OCI-LY1 (cell line): ENCODE measurements at regions not wholly inside any gene's neighbourhood (a gene's known extent, or its start where the extent isn't known, plus 50 kb on each side); places are given as distances from the start of the nearest gene placed in this dataset.

ENCODE experiments used
- H2AFZ ChIP-seq: fragments of 200-600 bp; sonication (generic), shearing (Covaris generic); 2 replicates; pipeline ENCODE4 v1.6.0; 2014; ENCODE audit warnings: antibody characterized with exemption, mild to moderate bottlenecking, low read length
- H3F3A ChIP-seq: fragments of 200-600 bp; sonication (generic), shearing (Covaris generic); 2 replicates; pipeline ENCODE4 v1.6.0; 2014; ENCODE audit warnings: mild to moderate bottlenecking, antibody characterized with exemption, low read length, moderate library complexity; ENCODE audit not compliant: insufficient read depth
- H3K27ac ChIP-seq: fragments of 200-600 bp; sonication (generic); 2 replicates; pipeline ENCODE4 v1.5.1; 2014; ENCODE audit warnings: low read length, mixed run types, mild to moderate bottlenecking, low read depth; ENCODE audit not compliant: poor library complexity, severe bottlenecking
- H3K27me3 ChIP-seq: fragments of 200-600 bp; sonication (generic); 2 replicates; pipeline ENCODE4 v1.6.0; 2014; ENCODE audit warnings: antibody characterized with exemption, mild to moderate bottlenecking, low read length, moderate library complexity; ENCODE audit not compliant: insufficient read depth
- H3K36me3 ChIP-seq: fragments of 200-600 bp; sonication (generic); 2 replicates; pipeline ENCODE4 v1.6.1; 2014; ENCODE audit warnings: mild to moderate bottlenecking, antibody characterized with exemption, low read length, moderate library complexity, mixed read lengths; ENCODE audit not compliant: insufficient read depth
- H3K4me1 ChIP-seq: fragments of 200-600 bp; sonication (generic); 2 replicates; pipeline ENCODE4 v1.5.1; 2014; ENCODE audit warnings: mild to moderate bottlenecking, low read length, moderate library complexity; ENCODE audit not compliant: insufficient read depth, severe bottlenecking
- H3K4me2 ChIP-seq: fragments of 200-600 bp; sonication (generic), shearing (Covaris generic); 2 replicates; pipeline ENCODE4 v1.6.1; 2014; ENCODE audit warnings: low read length
- H3K4me3 ChIP-seq: fragments of 200-600 bp; sonication (generic); 2 replicates; pipeline ENCODE4 v1.5.1; 2014; ENCODE audit warnings: low read length, low read depth, mild to moderate bottlenecking, mixed read lengths; ENCODE audit not compliant: poor library complexity, severe bottlenecking
- H3K79me2 ChIP-seq: fragments of 200-600 bp; shearing (Covaris generic); 2 replicates; pipeline ENCODE4 v1.6.1; 2016; ENCODE audit warnings: mixed run types, low read length, mixed read lengths; ENCODE audit not compliant: insufficient read depth
- H3K9ac ChIP-seq: fragments of 200-600 bp; sonication (generic), shearing (Covaris generic); 2 replicates; pipeline ENCODE4 v1.6.1; 2014; ENCODE audit warnings: mild to moderate bottlenecking, low read length, mixed read lengths
- H3K9me2 ChIP-seq: fragments of 200-600 bp; sonication (generic), shearing (Covaris generic); 2 replicates; pipeline ENCODE4 v1.6.1; 2014; ENCODE audit warnings: low read depth, mild to moderate bottlenecking, low read length, mixed read lengths
- H3K9me3 ChIP-seq: fragments of 200-600 bp; shearing (Covaris generic); 2 replicates; pipeline ENCODE4 v1.6.1; 2014; ENCODE audit warnings: low read length, mixed read lengths
- H4K20me1 ChIP-seq: fragments of 200-600 bp; sonication (generic), shearing (Covaris generic); 2 replicates; pipeline ENCODE4 v1.6.0; 2016; ENCODE audit warnings: mild to moderate bottlenecking, low read length; ENCODE audit not compliant: insufficient read depth
- CTCF ChIP-seq: fragments of 200-600 bp; sonication (generic), shearing (Covaris generic); IDR thresholded peaks from 2 replicates; pipeline ENCODE4 v1.5.1; 2017; ENCODE audit warnings: mild to moderate bottlenecking, antibody characterized with exemption, low read length, moderate library complexity, mixed read lengths
- EZH2 ChIP-seq: fragments of 200-600 bp; sonication (generic), shearing (Covaris generic); IDR thresholded peaks from 2 replicates; pipeline ENCODE4 v1.8.0; 2017; ENCODE audit warnings: borderline replicate concordance, mixed run types, mild to moderate bottlenecking, antibody characterized with exemption, low read length, moderate library complexity, mixed read lengths

GRCh38 chr14:42731480-42731879, 1124.8 kb downstream of the LRFN5 start:
- no peaks in the 10 kb centered on the region for H3K4me1 ChIP-seq
- no peaks in the 10 kb centered on the region for H3F3A ChIP-seq
- TF ChIP-seq EZH2 = no peak
- TF ChIP-seq CTCF = no peak
- no peak overlapping the region for H3K4me2 ChIP-seq
- no peaks in the 10 kb centered on the region for H4K20me1 ChIP-seq
- H3K79me2 ChIP-seq = no peaks in the 10 kb centered on the region
- H3K36me3 ChIP-seq = no peaks in the 10 kb centered on the region
- no peaks in the 10 kb centered on the region for H3K9me3 ChIP-seq
- H3K27me3 ChIP-seq = no peaks in the 10 kb centered on the region
- no peak overlapping the region for H3K9ac ChIP-seq
- H3K4me3 ChIP-seq = no peak overlapping the region
- H2AFZ ChIP-seq = no peak overlapping the region
- no peaks in the 10 kb centered on the region for H3K9me2 ChIP-seq
- no peak overlapping the region for H3K27ac ChIP-seq

GRCh38 chr14:42729681-42730080, 1123.0 kb downstream of the LRFN5 start:
- H3K4me2 ChIP-seq = no peak overlapping the region
- H3K36me3 ChIP-seq = no peaks in the 10 kb centered on the region
- no peak overlapping the region for H3K4me3 ChIP-seq
- H3K4me1 ChIP-seq = no peaks in the 10 kb centered on the region
- H4K20me1 ChIP-seq = no peaks in the 10 kb centered on the region
- H3F3A ChIP-seq = no peaks in the 10 kb centered on the region
- H3K27ac ChIP-seq = no peak overlapping the region
- no peak for TF ChIP-seq CTCF
- TF ChIP-seq EZH2 = no peak
- no peaks in the 10 kb centered on the region for H3K79me2 ChIP-seq
- H3K9ac ChIP-seq = no peak overlapping the region
- no peaks in the 10 kb centered on the region for H3K9me3 ChIP-seq
- no peak overlapping the region for H2AFZ ChIP-seq
- no peaks in the 10 kb centered on the region for H3K27me3 ChIP-seq
- no peaks in the 10 kb centered on the region for H3K9me2 ChIP-seq

GRCh38 chr14:42719391-42719790, 1112.7 kb downstream of the LRFN5 start:
- Histone ChIP-seq H3K27ac (no peak overlapping the region), H3K36me3 (no peaks in the 10 kb centered on the region), H4K20me1 (no peaks in the 10 kb centered on the region), H3K27me3 (no peaks in the 10 kb centered on the region), H3K4me1 (no peaks in the 10 kb centered on the region), H3K9ac (no peak overlapping the region), H3K79me2 (no peaks in the 10 kb centered on the region), H3K4me3 (no peak overlapping the region), H3K4me2 (no peak overlapping the region), H2AFZ (no peak overlapping the region), H3K9me3 (no peaks in the 10 kb centered on the region), H3F3A (no peaks in the 10 kb centered on the region), H3K9me2 (no peaks in the 10 kb centered on the region)
- no peak for TF ChIP-seq CTCF
- TF ChIP-seq EZH2 = no peak
